ENCODE measurements at regions not wholly inside any gene's neighbourhood (a gene's known extent, or its start where the extent isn't known, plus 50 kb on each side); places are given as distances from the start of the nearest gene placed in this dataset.

GRCh38 chr7:124318721-124319450 is 286.0 kb upstream of the TMEM229A start:
- Histone ChIP-seq H3K4me3 (ENCODE audit: low read depth, low read length) (no peak overlapping the region), H3K4me1 (ENCODE audit: control insufficient read depth, insufficient read depth, low read length, unreplicated experiment) (no peaks in the 10 kb centered on the region), H3K27ac (ENCODE audit: low read depth, low read length) (no peak overlapping the region), H3K27me3 (ENCODE audit: insufficient read depth, low read length) (no peaks in the 10 kb centered on the region), H2AFZ (ENCODE audit: low read length, unreplicated experiment) (no peak overlapping the region), H3K36me3 (ENCODE audit: insufficient read depth, low read length) (no peaks in the 10 kb centered on the region), H3K79me2 (ENCODE audit: control insufficient read depth, insufficient read depth, low read length, unreplicated experiment) (no peaks in the 10 kb centered on the region)

GRCh38 chr7:124310934-124311390 is 278.1 kb upstream of the TMEM229A start:
- no peaks in the 10 kb centered on the region for H3K36me3 ChIP-seq (ENCODE audit: insufficient read depth, low read length)
- no peak overlapping the region for H2AFZ ChIP-seq (ENCODE audit: low read length, unreplicated experiment)
- no peaks in the 10 kb centered on the region for H3K4me1 ChIP-seq (ENCODE audit: control insufficient read depth, insufficient read depth, low read length, unreplicated experiment)
- no peaks in the 10 kb centered on the region for H3K27me3 ChIP-seq (ENCODE audit: insufficient read depth, low read length)
- H3K79me2 ChIP-seq (ENCODE audit: control insufficient read depth, insufficient read depth, low read length, unreplicated experiment), result no peaks in the 10 kb centered on the region
- no peak overlapping the region for H3K4me3 ChIP-seq (ENCODE audit: low read depth, low read length)
- H3K27ac ChIP-seq (ENCODE audit: low read depth, low read length), result no peak overlapping the region

GRCh38 chr7:124308384-124308783 is 275.5 kb upstream of the TMEM229A start:
- Histone ChIP-seq H3K27me3 (ENCODE audit: insufficient read depth, low read length) (no peaks in the 10 kb centered on the region), H3K4me1 (ENCODE audit: control insufficient read depth, insufficient read depth, low read length, unreplicated experiment) (no peaks in the 10 kb centered on the region), H3K79me2 (ENCODE audit: control insufficient read depth, insufficient read depth, low read length, unreplicated experiment) (no peaks in the 10 kb centered on the region), H3K4me3 (ENCODE audit: low read depth, low read length) (no peak overlapping the region), H2AFZ (ENCODE audit: low read length, unreplicated experiment) (no peak overlapping the region), H3K27ac (ENCODE audit: low read depth, low read length) (no peak overlapping the region), H3K36me3 (ENCODE audit: insufficient read depth, low read length) (no peaks in the 10 kb centered on the region)

- no peak overlapping the region for H3K4me3 ChIP-seq (ENCODE audit: low read depth, low read length)
- no peak overlapping the region for H3K27ac ChIP-seq (ENCODE audit: low read depth, low read length)
- H2AFZ ChIP-seq (ENCODE audit: low read length, unreplicated experiment), result no peak overlapping the region
- H3K27me3 ChIP-seq (ENCODE audit: insufficient read depth, low read length), result no peaks in the 10 kb centered on the region
- H3K79me2 ChIP-seq (ENCODE audit: control insufficient read depth, insufficient read depth, low read length, unreplicated experiment), result no peaks in the 10 kb centered on the region
- H3K36me3 ChIP-seq (ENCODE audit: insufficient read depth, low read length), result no peaks in the 10 kb centered on the region
- H3K4me1 ChIP-seq (ENCODE audit: control insufficient read depth, insufficient read depth, low read length, unreplicated experiment), result no peaks in the 10 kb centered on the region
These were observed 262.4 kb upstream of the TMEM229A start for GRCh38 chr7:124295289-124295688.

- H3K79me2 ChIP-seq (ENCODE audit: control insufficient read depth, insufficient read depth, low read length, unreplicated experiment), result no peaks in the 10 kb centered on the region
- no peaks in the 10 kb centered on the region for H3K36me3 ChIP-seq (ENCODE audit: insufficient read depth, low read length)
- H3K4me3 ChIP-seq (ENCODE audit: low read depth, low read length), result no peak overlapping the region
- H2AFZ ChIP-seq (ENCODE audit: low read length, unreplicated experiment), result no peak overlapping the region
- H3K4me1 ChIP-seq (ENCODE audit: control insufficient read depth, insufficient read depth, low read length, unreplicated experiment), result no peaks in the 10 kb centered on the region
- H3K27ac ChIP-seq (ENCODE audit: low read depth, low read length), result no peak overlapping the region
- H3K27me3 ChIP-seq (ENCODE audit: insufficient read depth, low read length), result no peaks in the 10 kb centered on the region
These were observed 252.1 kb upstream of the TMEM229A start for GRCh38 chr7:124284937-124285336.

GRCh38 chr7:124276005-124276622 is 243.2 kb upstream of the TMEM229A start:
- Histone ChIP-seq H3K27ac (ENCODE audit: low read depth, low read length) (no peak overlapping the region), H3K79me2 (ENCODE audit: control insufficient read depth, insufficient read depth, low read length, unreplicated experiment) (no peaks in the 10 kb centered on the region), H3K36me3 (ENCODE audit: insufficient read depth, low read length) (no peaks in the 10 kb centered on the region), H3K27me3 (ENCODE audit: insufficient read depth, low read length) (no peaks in the 10 kb centered on the region), H3K4me1 (ENCODE audit: control insufficient read depth, insufficient read depth, low read length, unreplicated experiment) (no peaks in the 10 kb centered on the region), H2AFZ (ENCODE audit: low read length, unreplicated experiment) (no peak overlapping the region), H3K4me3 (ENCODE audit: low read depth, low read length) (no peak overlapping the region)

GRCh38 chr7:124275411-124275810 is 242.5 kb upstream of the TMEM229A start:
- H3K27me3 ChIP-seq (ENCODE audit: insufficient read depth, low read length), result no peaks in the 10 kb centered on the region
- H3K36me3 ChIP-seq (ENCODE audit: insufficient read depth, low read length), result no peaks in the 10 kb centered on the region
- H3K4me1 ChIP-seq (ENCODE audit: control insufficient read depth, insufficient read depth, low read length, unreplicated experiment), result no peaks in the 10 kb centered on the region
- no peak overlapping the region for H2AFZ ChIP-seq (ENCODE audit: low read length, unreplicated experiment)
- no peaks in the 10 kb centered on the region for H3K79me2 ChIP-seq (ENCODE audit: control insufficient read depth, insufficient read depth, low read length, unreplicated experiment)
- no peak overlapping the region for H3K27ac ChIP-seq (ENCODE audit: low read depth, low read length)
- no peak overlapping the region for H3K4me3 ChIP-seq (ENCODE audit: low read depth, low read length)

DNA sequence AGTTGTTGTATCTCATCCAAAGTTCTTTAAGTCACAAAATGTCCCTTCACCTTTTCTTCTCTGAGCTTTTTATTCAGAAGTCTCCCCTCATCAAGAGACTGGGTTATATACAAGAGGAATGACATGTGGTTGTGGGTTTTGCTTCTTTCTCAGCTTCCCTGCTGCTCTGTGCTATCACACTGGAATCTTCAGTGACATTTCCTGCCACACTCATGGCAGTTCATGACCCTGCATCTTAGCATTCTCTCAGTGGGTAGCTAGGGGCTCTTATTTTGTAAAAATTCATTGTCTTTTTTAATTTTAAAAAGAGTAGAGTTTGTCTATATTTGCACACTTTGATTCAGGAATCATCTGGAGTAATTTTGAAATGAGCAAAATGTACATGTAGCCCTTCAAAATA is 236.9 kb upstream of the TMEM229A start:
- Histone ChIP-seq H3K4me3 (ENCODE audit: low read depth, low read length) (no peak overlapping the region), H3K27ac (ENCODE audit: low read depth, low read length) (no peak overlapping the region), H2AFZ (ENCODE audit: low read length, unreplicated experiment) (no peak overlapping the region)

GRCh38 chr7:124267154-124267553 is 234.3 kb upstream of the TMEM229A start:
- Histone ChIP-seq H3K36me3 (ENCODE audit: insufficient read depth, low read length) (no peaks in the 10 kb centered on the region), H2AFZ (ENCODE audit: low read length, unreplicated experiment) (no peak overlapping the region), H3K27ac (ENCODE audit: low read depth, low read length) (no peak overlapping the region), H3K27me3 (ENCODE audit: insufficient read depth, low read length) (no peaks in the 10 kb centered on the region), H3K4me3 (ENCODE audit: low read depth, low read length) (no peak overlapping the region), H3K79me2 (ENCODE audit: control insufficient read depth, insufficient read depth, low read length, unreplicated experiment) (no peaks in the 10 kb centered on the region), H3K4me1 (ENCODE audit: control insufficient read depth, insufficient read depth, low read length, unreplicated experiment) (no peaks in the 10 kb centered on the region)

More for the DNA sequence above, 236.9 kb upstream of the TMEM229A start:
- Histone ChIP-seq H3K27me3 (ENCODE audit: insufficient read depth, low read length) (no peaks in the 10 kb centered on the region), H3K36me3 (ENCODE audit: insufficient read depth, low read length) (no peaks in the 10 kb centered on the region), H3K4me1 (ENCODE audit: control insufficient read depth, insufficient read depth, low read length, unreplicated experiment) (no peaks in the 10 kb centered on the region), H3K79me2 (ENCODE audit: control insufficient read depth, insufficient read depth, low read length, unreplicated experiment) (no peaks in the 10 kb centered on the region)

DNA sequence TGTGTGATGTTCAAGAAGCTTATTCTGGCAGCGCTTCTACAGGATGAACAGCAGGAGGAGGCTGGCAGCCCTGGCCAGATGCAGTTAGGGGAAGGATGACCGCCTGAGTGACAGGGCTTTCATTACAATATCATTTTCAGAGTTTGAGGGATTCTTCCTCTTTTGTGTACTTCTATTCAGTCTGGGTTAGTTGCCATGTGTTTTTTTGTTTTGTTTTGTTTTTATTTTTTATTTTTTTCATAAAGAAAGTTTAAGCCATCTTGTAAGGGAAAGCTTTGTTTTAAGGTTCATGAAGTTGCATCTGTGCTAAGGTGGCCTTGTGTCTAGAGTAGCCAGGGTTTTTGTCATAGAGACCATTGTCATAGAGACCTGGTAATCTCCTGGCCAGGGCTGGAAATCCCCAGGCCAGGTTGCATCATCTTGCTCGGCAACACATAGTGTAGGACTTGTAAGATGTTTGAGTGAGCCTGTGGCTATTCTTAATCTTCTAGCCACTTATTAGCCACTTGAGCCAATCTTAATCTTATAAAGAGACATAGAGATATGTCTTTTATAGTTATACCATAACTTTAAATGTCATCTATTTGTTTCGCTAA is 230.5 kb upstream of the TMEM229A start:
- Histone ChIP-seq H3K27me3 (ENCODE audit: insufficient read depth, low read length) (no peaks in the 10 kb centered on the region), H3K79me2 (ENCODE audit: control insufficient read depth, insufficient read depth, low read length, unreplicated experiment) (no peaks in the 10 kb centered on the region), H3K36me3 (ENCODE audit: insufficient read depth, low read length) (no peaks in the 10 kb centered on the region), H3K4me1 (ENCODE audit: control insufficient read depth, insufficient read depth, low read length, unreplicated experiment) (no peaks in the 10 kb centered on the region), H3K27ac (ENCODE audit: low read depth, low read length) (no peak overlapping the region), H3K4me3 (ENCODE audit: low read depth, low read length) (no peak overlapping the region), H2AFZ (ENCODE audit: low read length, unreplicated experiment) (no peak overlapping the region)

DNA sequence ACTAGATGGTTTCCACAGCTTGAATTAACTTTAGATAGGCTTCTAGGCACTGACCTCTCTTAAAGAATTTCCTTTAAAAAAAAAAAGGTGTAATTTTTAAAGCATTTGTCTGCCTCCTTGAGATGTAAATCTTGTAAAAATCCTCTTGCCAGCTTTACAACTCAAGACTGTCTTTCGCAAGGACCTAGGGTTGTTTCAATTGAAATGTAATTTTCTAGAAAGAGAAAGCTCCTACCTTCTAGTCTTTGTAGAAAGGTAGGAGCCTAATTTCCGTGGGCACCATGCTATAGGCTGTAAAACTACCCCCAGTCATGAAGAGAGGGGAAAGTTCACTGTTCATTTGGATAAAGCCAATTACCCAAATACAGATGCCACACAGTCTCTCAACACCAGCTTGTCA is 228.8 kb upstream of the TMEM229A start:
- Histone ChIP-seq H2AFZ (ENCODE audit: low read length, unreplicated experiment) (no peak overlapping the region), H3K27me3 (ENCODE audit: insufficient read depth, low read length) (no peaks in the 10 kb centered on the region), H3K27ac (ENCODE audit: low read depth, low read length) (no peak overlapping the region), H3K4me3 (ENCODE audit: low read depth, low read length) (no peak overlapping the region), H3K4me1 (ENCODE audit: control insufficient read depth, insufficient read depth, low read length, unreplicated experiment) (no peaks in the 10 kb centered on the region), H3K36me3 (ENCODE audit: insufficient read depth, low read length) (no peaks in the 10 kb centered on the region), H3K79me2 (ENCODE audit: control insufficient read depth, insufficient read depth, low read length, unreplicated experiment) (no peaks in the 10 kb centered on the region)
